Heart left ventricle (tissue), 16 donors: ENCODE measurements at regions not wholly inside any gene's neighbourhood (a gene's known extent, or its start where the extent isn't known, plus 50 kb on each side); places are given as distances from the start of the nearest gene placed in this dataset.

ENCODE experiments used
- ATAC-seq, 4 donors: fragments of 200-7000 bp; cut with Tn5 transposase; one replicate each; pipeline ENCODE4 v1.9.1; 2020 to 2022; ENCODE audit warnings: moderate library complexity in 4 of 4, mild to moderate bottlenecking in 3 of 4, moderate number of reproducible peaks in 1 of 4
- DNase-seq, 5 donors: peaks; one replicate each; pipeline ENCODE4 v3.0.0-alpha.2; 2020
- H3K27ac ChIP-seq, 12 donors: fragments of 200-600 bp; sonication (generic) in 4 of 12; one replicate each; pipeline versions ENCODE4 v1.5.0 to v1.8.0; 2016 to 2022; ENCODE audit warnings: mild to moderate bottlenecking in 2 of 12
- H3K27me3 ChIP-seq, 9 donors: fragments of 200-600 bp; sonication (generic) in 2 of 9; one replicate each; pipeline versions ENCODE4 v1.5.1 to v1.8.0; 2016 to 2022; ENCODE audit warnings: mild to moderate bottlenecking in 3 of 9
- H3K36me3 ChIP-seq, 9 donors: fragments of 200-600 bp; sonication (generic) in 2 of 9; one replicate each; pipeline versions ENCODE4 v1.5.0 to v1.8.0; 2018 to 2022; ENCODE audit warnings: mild to moderate bottlenecking in 2 of 9
- H3K4me1 ChIP-seq, 12 donors: fragments of 200-600 bp; sonication (generic) in 4 of 12; one replicate each; pipeline versions ENCODE4 v1.5.0 to v1.8.0; 2016 to 2022; ENCODE audit warnings: mild to moderate bottlenecking in 3 of 12
- H3K4me3 ChIP-seq, 12 donors: fragments of 200-600 bp; sonication (generic) in 4 of 12; one replicate each; pipeline versions ENCODE4 v1.5.0 to v1.8.0; 2017 to 2022; ENCODE audit warnings: mild to moderate bottlenecking in 9 of 12, moderate library complexity in 4 of 12
- H3K9me3 ChIP-seq, 12 donors: fragments of 200-600 bp; sonication (generic) in 4 of 12; one replicate each; pipeline versions ENCODE4 v1.5.0 to v1.8.0; 2016 to 2022; ENCODE audit warnings: mild to moderate bottlenecking in 1 of 12
- POLR2A ChIP-seq, 2 donors: fragments of 450-650 bp; IDR thresholded peaks; one replicate each; pipeline ENCODE4 v1.6.1; 2017; ENCODE audit warnings: antibody characterized with exemption in 2 of 2, mild to moderate bottlenecking in 2 of 2, moderate library complexity in 2 of 2
- WGBS, 4 donors: extraction: QIAGEN DNeasy Blood & Tissue Kit in 2 of 4; methylation state at CpG; one replicate each; pipeline versions ENCODE4 v1.1.5 to v1.1.7; 2013 to 2018; 5-methylcytosine and 5-hydroxymethylcytosine counted together
- intact Hi-C, 10 donors: fragments of 100-400 bp; cut with DNase I; formaldehyde crosslinking; loops; one replicate each; pipeline versions ENCODE4 v1.11.1 to v1.14.2; 2022
- TF ChIP-seq, protein P1 (sequence below), 12 donors: fragments of 200-600 bp; sonication (generic) in 4 of 12; IDR thresholded peaks; one replicate each; pipeline versions ENCODE4 v1.5.0 to v1.8.0; 2018 to 2022; ENCODE audit warnings: antibody characterized with exemption in 12 of 12, mild to moderate bottlenecking in 5 of 12
- donor health status: ischemic (EF 13 %, LVEDD 7.1; RV severe dilation, severe dysfunction).
- donor health status: healthy with polysubstance abuse.
- donor health status: DM: no; HTN: yes; CAD: no.
- donor health status: DM: no; HTN: no; CAD: no.
- donor health status: ischemic (EF 25% LVEDD 6.9; RV normal size, moderate dysfunction).
- donor health status: ischemic (EF 25% LVEDD 5.7; RV mildly dilated, moderate dysfunction).
- donor health status: healthy.
- donor health status: DM: yes; HTN: yes; CAD: no.
- donor health status: ischemic (EF 35%, LVEDD 5.7; RV mildly dilated, moderate dysfunction).
- donor health status: nonischemic (EF 11% LVEDD 7.7; RV severe dilation, severe dysfunction).
- donor health status: DM: yes; HTN: yes; CAD: no.
- donor health status: PGD.
- donor health status: ischemic (EF 29% LVEDD 5.4; RV normal size, mild dysfunction).
- donor health status: nonischemic (EF 23%, LVEDD 6.1; RV moderate dilation, normal function).

DNA sequence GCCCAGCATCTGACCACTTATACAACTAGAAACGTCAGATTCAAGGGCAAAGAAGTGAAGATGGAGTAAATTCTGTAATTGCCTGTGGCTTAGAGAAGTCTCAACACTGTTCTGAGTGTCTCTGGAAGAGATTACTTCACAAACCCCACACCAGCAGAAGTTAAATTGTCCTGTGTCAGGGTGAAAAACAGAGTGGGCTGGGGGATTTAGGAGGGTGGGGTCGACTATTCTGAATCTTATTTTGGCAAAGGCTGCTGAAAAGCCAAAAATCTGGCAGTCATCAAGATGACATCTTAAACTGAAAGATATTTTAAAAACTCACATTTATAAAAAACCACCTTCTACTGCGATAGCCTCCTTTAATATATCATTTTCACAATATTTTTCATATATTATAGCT, 180.8 kb downstream of the KLHL28 start:
- Histone ChIP-seq H3K4me3 (no peak overlapping the region), H3K27me3 (no peaks in the 10 kb centered on the region), H3K9me3 (no peaks in the 10 kb centered on the region), H3K4me1 (no peaks in the 10 kb centered on the region), H3K27ac (no peak overlapping the region), H3K36me3 (no peaks in the 10 kb centered on the region)
- intact Hi-C loops = no loop called here
- ATAC-seq (no peak), DNase-seq (no peak)
- TF ChIP-seq POLR2A (IDR thresholded peaks at IDR 0.05) = no peak
- TF ChIP-seq, protein P1, sequence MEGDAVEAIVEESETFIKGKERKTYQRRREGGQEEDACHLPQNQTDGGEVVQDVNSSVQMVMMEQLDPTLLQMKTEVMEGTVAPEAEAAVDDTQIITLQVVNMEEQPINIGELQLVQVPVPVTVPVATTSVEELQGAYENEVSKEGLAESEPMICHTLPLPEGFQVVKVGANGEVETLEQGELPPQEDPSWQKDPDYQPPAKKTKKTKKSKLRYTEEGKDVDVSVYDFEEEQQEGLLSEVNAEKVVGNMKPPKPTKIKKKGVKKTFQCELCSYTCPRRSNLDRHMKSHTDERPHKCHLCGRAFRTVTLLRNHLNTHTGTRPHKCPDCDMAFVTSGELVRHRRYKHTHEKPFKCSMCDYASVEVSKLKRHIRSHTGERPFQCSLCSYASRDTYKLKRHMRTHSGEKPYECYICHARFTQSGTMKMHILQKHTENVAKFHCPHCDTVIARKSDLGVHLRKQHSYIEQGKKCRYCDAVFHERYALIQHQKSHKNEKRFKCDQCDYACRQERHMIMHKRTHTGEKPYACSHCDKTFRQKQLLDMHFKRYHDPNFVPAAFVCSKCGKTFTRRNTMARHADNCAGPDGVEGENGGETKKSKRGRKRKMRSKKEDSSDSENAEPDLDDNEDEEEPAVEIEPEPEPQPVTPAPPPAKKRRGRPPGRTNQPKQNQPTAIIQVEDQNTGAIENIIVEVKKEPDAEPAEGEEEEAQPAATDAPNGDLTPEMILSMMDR (IDR thresholded peaks at IDR 0.05) = no peak
- 32 to 41% (median 35%) methylated on average over 3 of the region's 3 CpGs for WGBS, 4 donors

DNA sequence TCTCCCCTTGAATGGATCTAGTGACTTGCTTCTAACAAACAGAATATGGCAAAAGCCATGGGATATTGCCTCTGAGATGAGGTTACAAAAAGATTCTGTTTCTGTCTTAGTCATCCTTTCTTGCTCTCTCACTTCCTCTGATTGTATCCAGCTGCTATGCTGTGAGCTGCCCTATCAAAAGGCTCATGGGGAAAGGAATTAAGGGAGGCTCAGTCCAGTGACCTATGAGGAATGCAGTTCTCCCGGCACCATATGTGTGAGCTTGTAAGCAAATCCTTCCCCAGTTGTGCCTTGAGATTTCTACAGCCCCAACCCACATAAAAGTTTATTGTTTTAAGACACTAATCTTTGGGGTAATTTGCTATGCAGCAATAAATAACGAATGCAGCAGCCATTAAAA, 183.1 kb downstream of the KLHL28 start:
- WGBS, 4 donors = 30 to 53% (median 43%) methylated on average over 2 of the region's 2 CpGs
- Histone ChIP-seq H3K27me3 (no peaks in the 10 kb centered on the region), H3K36me3 (no peaks in the 10 kb centered on the region), H3K4me1 (no peaks in the 10 kb centered on the region), H3K4me3 (no peak overlapping the region), H3K27ac (no peak overlapping the region), H3K9me3 (no peaks in the 10 kb centered on the region)
- DNase-seq (peak in 1 of 5 donors; percentile 24), ATAC-seq (peak in 3 of 4 donors; percentile 42 to 83 (median 49))
- intact Hi-C loops = no loop called here
- no peak for TF ChIP-seq POLR2A (IDR thresholded peaks at IDR 0.05)
- TF ChIP-seq, protein P1 (IDR thresholded peaks at IDR 0.05) = no peak

DNA sequence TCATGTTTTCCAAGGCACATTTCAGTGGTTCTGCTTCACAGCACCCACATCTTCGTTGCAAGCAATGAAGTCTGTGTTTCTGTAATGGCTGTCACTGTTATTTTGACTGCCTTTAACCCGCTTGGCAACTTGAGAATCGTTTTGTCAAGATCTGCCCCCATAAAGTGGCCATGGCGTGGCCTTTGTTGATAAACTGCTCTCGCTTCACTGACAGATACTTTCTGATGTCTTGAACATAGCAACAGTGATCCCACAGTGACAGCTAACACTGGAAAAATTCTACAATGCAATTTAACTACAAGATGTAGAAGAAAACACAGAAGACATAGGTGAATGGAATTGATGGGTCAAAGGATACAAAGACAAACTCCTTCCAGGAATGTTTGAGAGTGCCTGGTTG, 184.2 kb downstream of the KLHL28 start:
- DNase-seq (no peak), ATAC-seq (no peak)
- Histone ChIP-seq H3K4me3 (no peak overlapping the region), H3K27ac (no peak overlapping the region), H3K36me3 (no peaks in the 10 kb centered on the region), H3K27me3 (no peaks in the 10 kb centered on the region), H3K9me3 (no peaks in the 10 kb centered on the region), H3K4me1 (no peaks in the 10 kb centered on the region)
- intact Hi-C loops = no loop called here
- no peak for TF ChIP-seq POLR2A (IDR thresholded peaks at IDR 0.05)
- TF ChIP-seq, protein P1 (IDR thresholded peaks at IDR 0.05) = no peak
- WGBS, 4 donors = 63 to 72% (median 68%) methylated on average over 5 of the region's 5 CpGs

DNA sequence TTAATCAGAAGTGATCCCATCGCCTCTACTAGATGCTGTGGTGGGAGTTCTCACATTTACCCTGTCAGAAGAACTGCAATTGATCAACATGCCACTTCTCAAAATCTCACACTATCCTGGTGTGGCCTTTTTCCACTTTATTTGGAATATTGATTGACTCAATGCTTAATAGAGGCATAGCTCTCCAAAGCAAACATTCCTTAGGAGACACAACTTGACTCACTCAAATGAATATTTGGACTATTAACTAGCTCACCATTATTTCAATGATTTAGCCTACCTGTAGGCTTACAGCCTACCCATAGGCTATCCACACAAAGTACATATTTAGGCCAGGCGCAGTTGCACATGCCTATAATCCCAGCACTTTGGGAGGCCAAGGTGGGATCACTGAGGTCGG, 186.5 kb downstream of the KLHL28 start:
- TF ChIP-seq POLR2A (IDR thresholded peaks at IDR 0.05) = no peak
- TF ChIP-seq, protein P1 (IDR thresholded peaks at IDR 0.05) = no peak
- no peaks in the 10 kb centered on the region for H3K4me1 ChIP-seq
- no peak overlapping the region for H3K27ac ChIP-seq
- no peak for DNase-seq
- no peaks in the 10 kb centered on the region for H3K9me3 ChIP-seq
- H3K27me3 ChIP-seq = no peaks in the 10 kb centered on the region
- WGBS, 4 donors = 90 to 95% (median 92%) methylated on average over 3 of the region's 3 CpGs
- no peaks in the 10 kb centered on the region for H3K36me3 ChIP-seq
- intact Hi-C loops = no loop called here
- ATAC-seq = no peak
- H3K4me3 ChIP-seq = no peak overlapping the region
